GM18502 (cell line): ENCODE measurements at regions not wholly inside any gene's neighbourhood (a gene's known extent, or its start where the extent isn't known, plus 50 kb on each side); places are given as distances from the start of the nearest gene placed in this dataset.
"Not testable (repeated sequence)": the region's sequence is repeated elsewhere in the genome, so short reads cannot be mapped to it uniquely, and the experiment has no call there.

Source experiments
- ATAC-seq: cut with Tn5 transposase; IDR thresholded peaks from one replicate; pipeline ENCODE4 v1.9.1; 2021; ENCODE audit warnings: mild to moderate bottlenecking; ENCODE audit not compliant: unreplicated experiment, poor library complexity

GRCh38 chr18:71038196-71038595 is 749.4 kb downstream of the SOCS6 start:
- ATAC-seq = no peak

- no peak for ATAC-seq
Measured at GRCh38 chr18:71036783-71037182, 747.9 kb downstream of the SOCS6 start.

- ATAC-seq = not testable (repeated sequence)
Measured at GRCh38 chr18:71031296-71032191, 742.7 kb downstream of the SOCS6 start.

GRCh38 chr18:71030085-71030484 is 741.2 kb downstream of the SOCS6 start:
- ATAC-seq = not testable (repeated sequence)

- ATAC-seq = no peak
Measured at GRCh38 chr18:71028285-71028762, 739.5 kb downstream of the SOCS6 start.

GRCh38 chr18:71027531-71027930 is 738.7 kb downstream of the SOCS6 start:
- no peak for ATAC-seq

- no peak for ATAC-seq
Measured at GRCh38 chr18:71025505-71026225, 736.8 kb downstream of the SOCS6 start.

GRCh38 chr18:71022389-71022788 is 733.5 kb downstream of the SOCS6 start:
- ATAC-seq = no peak

- no peak for ATAC-seq
Measured at GRCh38 chr18:71021030-71021362, 732.2 kb downstream of the SOCS6 start.

- no peak for ATAC-seq
Measured at GRCh38 chr18:71020342-71021029, 731.6 kb downstream of the SOCS6 start.

- ATAC-seq = no peak
Measured at GRCh38 chr18:71018816-71019215, 730.0 kb downstream of the SOCS6 start.

GRCh38 chr18:71012789-71013188 is 723.9 kb downstream of the SOCS6 start:
- no peak for ATAC-seq

GRCh38 chr18:71011389-71011788 is 722.5 kb downstream of the SOCS6 start:
- ATAC-seq = no peak

GRCh38 chr18:71008257-71008656 is 719.4 kb downstream of the SOCS6 start:
- ATAC-seq = no peak

- ATAC-seq = no peak
Measured at GRCh38 chr18:71001597-71001996, 712.8 kb downstream of the SOCS6 start.

- no peak for ATAC-seq
Measured at GRCh38 chr18:70998490-70998889, 709.6 kb downstream of the SOCS6 start.

GRCh38 chr18:70994116-70994515 is 705.3 kb downstream of the SOCS6 start:
- no peak for ATAC-seq

GRCh38 chr18:70991577-70991976 is 702.7 kb downstream of the SOCS6 start:
- ATAC-seq = no peak

- no peak for ATAC-seq
Measured at GRCh38 chr18:70985948-70986347, 697.1 kb downstream of the SOCS6 start.

- ATAC-seq = no peak
Measured at GRCh38 chr18:70982292-70982691, 693.4 kb downstream of the SOCS6 start.
